H1 (cell line): ENCODE measurements at regions not wholly inside any gene's neighbourhood (a gene's known extent, or its start where the extent isn't known, plus 50 kb on each side); places are given as distances from the start of the nearest gene placed in this dataset.

ENCODE experiments used
- CTCF ChIA-PET: fragments of 300-600 bp; sonication (Branson Sonifier 250); formaldehyde crosslinking; loops from one replicate; lab custom pipeline; 2021; ENCODE audit not compliant: partially characterized antibody; lab: Charles Lee
- POLR2A ChIA-PET: fragments of 300-600 bp; sonication (Branson Sonifier 250); formaldehyde crosslinking; loops from one replicate; lab custom pipeline; 2021; ENCODE audit warnings: inconsistent platforms; ENCODE audit not compliant: partially characterized antibody; lab: Charles Lee
- DNase-seq, 2 experiments: peaks; one replicate each; pipeline versions ENCODE4 v3.0.0 to v3.0.0-alpha.2; 2010 to 2022; ENCODE audit warnings: low spot score in 2 of 2, low read depth in 1 of 2, mixed read lengths in 1 of 2
- FAIRE-seq: peaks from 2 replicates; lab custom pipeline; 2011; peaks lifted over from hg19 to GRCh38; lab: Jason Lieb, UNC
- H2AFZ ChIP-seq: 2 replicates; pipeline ENCODE4 v1.8.1; 2012; ENCODE audit warnings: low read length, inconsistent platforms
- H2AK5ac ChIP-seq: 2 replicates; pipeline ENCODE4 v1.6.1; 2013; ENCODE audit warnings: low read depth, low read length
- H2BK120ac ChIP-seq: replicated peaks from 2 replicates; pipeline ENCODE3; 2013; ENCODE audit warnings: low read depth, low read length, inconsistent platforms
- H2BK12ac ChIP-seq: 2 replicates; pipeline ENCODE4 v1.6.1; 2013; ENCODE audit warnings: low read depth, low read length
- H2BK15ac ChIP-seq: 2 replicates; pipeline ENCODE4 v1.6.1; 2013; ENCODE audit warnings: low read length
- H2BK20ac ChIP-seq: 2 replicates; pipeline ENCODE4 v1.6.1; 2013; ENCODE audit warnings: low read length
- H2BK5ac ChIP-seq: 2 replicates; pipeline ENCODE4 v1.6.1; 2013; ENCODE audit warnings: low read depth, low read length
- H3K14ac ChIP-seq: 2 replicates; pipeline ENCODE4 v1.6.1; 2013; ENCODE audit warnings: inconsistent platforms; ENCODE audit not compliant: insufficient read length
- H3K18ac ChIP-seq: 2 replicates; pipeline ENCODE4 v1.6.1; 2013; ENCODE audit warnings: low read length; ENCODE audit errors: extremely low read depth
- H3K23ac ChIP-seq: 2 replicates; pipeline ENCODE4 v1.6.1; 2013; ENCODE audit warnings: inconsistent platforms; ENCODE audit not compliant: insufficient read length
- H3K23me2 ChIP-seq: 2 replicates; pipeline ENCODE4 v1.6.1; 2013; ENCODE audit warnings: low read depth, low read length
- H3K27ac ChIP-seq: 2 replicates; pipeline ENCODE4 v1.6.1; 2011; ENCODE audit warnings: low read depth, low read length, inconsistent platforms
- H3K27me3 ChIP-seq, 4 experiments: replicated peaks in 1 of 4; 1 replicate in 1 of 4; 2 replicates in 3 of 4; pipeline versions ENCODE4 v1.6.1 to v1.8.1; 2011 to 2013; ENCODE audit warnings: low read length in 3 of 4, mild to moderate bottlenecking in 3 of 4, inconsistent platforms in 2 of 4, mixed read lengths in 2 of 4, moderate library complexity in 1 of 4; ENCODE audit not compliant: control insufficient read depth in 3 of 4, insufficient read depth in 3 of 4; ENCODE audit errors: extremely low read depth in 1 of 4
- H3K36me3 ChIP-seq, 4 experiments: 2 replicates each; pipeline versions ENCODE4 v1.6.1 to v1.8.1; 2011 to 2013; ENCODE audit warnings: mild to moderate bottlenecking in 4 of 4, low read length in 3 of 4, moderate library complexity in 2 of 4, control low read depth in 1 of 4, inconsistent platforms in 1 of 4; ENCODE audit not compliant: insufficient read depth in 4 of 4, control insufficient read depth in 2 of 4
- H3K4ac ChIP-seq: replicated peaks from 2 replicates; pipeline ENCODE3; 2013; ENCODE audit warnings: low read length, low read depth, mixed read lengths, inconsistent platforms; ENCODE audit not compliant: insufficient read length
- H3K4me1 ChIP-seq, 4 experiments: replicated peaks in 1 of 4; 1 replicate in 1 of 4; 2 replicates in 3 of 4; pipeline versions ENCODE4 v1.6.1 to v1.8.1; 2011 to 2013; ENCODE audit warnings: low read length in 3 of 4, inconsistent platforms in 2 of 4, mixed read lengths in 1 of 4; ENCODE audit not compliant: insufficient read depth in 4 of 4, control insufficient read depth in 3 of 4
- H3K4me2 ChIP-seq, 2 experiments: 2 replicates each; pipeline versions ENCODE4 v1.6.1 to v1.8.1; 2011 to 2013; ENCODE audit warnings: low read depth in 2 of 2, low read length in 2 of 2, control low read depth in 1 of 2, inconsistent platforms in 1 of 2, mild to moderate bottlenecking in 1 of 2; ENCODE audit not compliant: insufficient read depth in 1 of 2
- H3K4me3 ChIP-seq, 4 experiments: fragments of 200-600, 300-600 bp in 1 of 4; sonication (generic), shearing (Covaris generic), sonication (Bioruptor Twin) in 1 of 4; 2 replicates each; pipeline versions ENCODE4 v1.5.1 to v1.8.1; 2011 to 2016; ENCODE audit warnings: low read length in 4 of 4, low read depth in 3 of 4, control low read depth in 2 of 4, inconsistent platforms in 2 of 4, mild to moderate bottlenecking in 2 of 4, mixed read lengths in 1 of 4, moderate library complexity in 1 of 4; ENCODE audit not compliant: insufficient read depth in 2 of 4; ENCODE audit errors: extremely low read depth in 1 of 4
- H3K56ac ChIP-seq: replicated peaks from 2 replicates; pipeline ENCODE3; 2013; ENCODE audit warnings: low read depth, mild to moderate bottlenecking, mixed read lengths, low read length, inconsistent platforms; ENCODE audit not compliant: insufficient read length
- H3K79me1 ChIP-seq: 2 replicates; pipeline ENCODE4 v1.6.1; 2013; ENCODE audit warnings: low read depth, low read length, control low read depth
- H3K79me2 ChIP-seq, 2 experiments: 2 replicates each; pipeline versions ENCODE4 v1.6.1 to v1.8.1; 2012 to 2013; ENCODE audit warnings: low read length in 2 of 2, mild to moderate bottlenecking in 2 of 2, inconsistent platforms in 1 of 2; ENCODE audit not compliant: insufficient read depth in 2 of 2, control insufficient read depth in 1 of 2
- H3K9ac ChIP-seq, 4 experiments: replicated peaks in 1 of 4; 1 replicate in 1 of 4; 2 replicates in 3 of 4; pipeline versions ENCODE4 v1.6.1 to v1.8.1; 2011 to 2013; ENCODE audit warnings: low read depth in 3 of 4, low read length in 3 of 4, control low read depth in 2 of 4, mild to moderate bottlenecking in 2 of 4, moderate library complexity in 2 of 4, inconsistent platforms in 1 of 4; ENCODE audit errors: extremely low read depth in 1 of 4
- H3K9me3 ChIP-seq, 2 experiments: 2 replicates each; pipeline versions ENCODE4 v1.6.1 to v1.8.1; 2012 to 2013; ENCODE audit warnings: mild to moderate bottlenecking in 2 of 2, moderate library complexity in 2 of 2, control low read depth in 1 of 2, inconsistent platforms in 1 of 2, low read depth in 1 of 2, low read length in 1 of 2, mixed read lengths in 1 of 2; ENCODE audit not compliant: insufficient read depth in 2 of 2
- H4K20me1 ChIP-seq, 2 experiments: replicated peaks in 1 of 2; 2 replicates each; pipeline versions ENCODE3 to v1.8.1; 2011 to 2013; ENCODE audit warnings: inconsistent platforms in 2 of 2, low read length in 2 of 2, mild to moderate bottlenecking in 1 of 2; ENCODE audit not compliant: insufficient read depth in 2 of 2, control insufficient read depth in 1 of 2
- H4K5ac ChIP-seq: 2 replicates; pipeline ENCODE4 v1.6.1; 2013; ENCODE audit warnings: low read length, low read depth, mixed read lengths, inconsistent platforms; ENCODE audit not compliant: insufficient read length
- H4K8ac ChIP-seq: 2 replicates; pipeline ENCODE4 v1.8.0; 2013; ENCODE audit warnings: mild to moderate bottlenecking, moderate library complexity, low read length, inconsistent platforms; ENCODE audit not compliant: insufficient read depth; ENCODE audit errors: extremely low read depth
- H4K91ac ChIP-seq: replicated peaks from 2 replicates; pipeline ENCODE3; 2013; ENCODE audit warnings: low read length, mixed read lengths, inconsistent platforms; ENCODE audit not compliant: insufficient read length
- BCL11A ChIP-seq, 2 experiments: IDR thresholded peaks; one replicate each; pipeline ENCODE4 v1.6.1; 2011; ENCODE audit warnings: low read depth in 2 of 2, low read length in 2 of 2, mild to moderate bottlenecking in 2 of 2
- CBX5 ChIP-seq: fragments of 300-800, 300-1000 bp; sonication (generic); IDR thresholded peaks from 2 replicates; pipeline ENCODE4 v1.7.1; 2016; ENCODE audit warnings: antibody characterized with exemption, low read length, low read depth
- CBX8 ChIP-seq: fragments of 300-800, 300-1000 bp; sonication (generic); IDR thresholded peaks from 2 replicates; pipeline ENCODE4 v1.7.1; 2016; ENCODE audit warnings: low read depth, low read length, borderline replicate concordance
- CTBP2 ChIP-seq: IDR thresholded peaks from 2 replicates; pipeline ENCODE4 v1.7.0; 2011; ENCODE audit warnings: borderline replicate concordance, mild to moderate bottlenecking, moderate library complexity, mixed read lengths, low read length; ENCODE audit not compliant: insufficient read depth, insufficient read length
- GTF2F1 ChIP-seq: IDR thresholded peaks from 2 replicates; pipeline ENCODE4 v1.6.1; 2012; ENCODE audit warnings: low read depth, low read length, improper control_type of control experiment, borderline replicate concordance
- HDAC6 ChIP-seq: IDR thresholded peaks from one replicate; pipeline ENCODE4 v1.7.1; 2012; ENCODE audit warnings: low read depth, mild to moderate bottlenecking, inconsistent platforms, low read length, moderate library complexity
- SIN3A ChIP-seq, 2 experiments: IDR thresholded peaks in 1 of 2; conservative IDR thresholded peaks in 1 of 2; 2 replicates each; pipeline ENCODE4 v1.6.1; 2011 to 2012; ENCODE audit warnings: low read length in 2 of 2, improper control_type of control experiment in 1 of 2, low read depth in 1 of 2, mild to moderate bottlenecking in 1 of 2
- SIX5 ChIP-seq: IDR thresholded peaks from 2 replicates; pipeline ENCODE4 v1.6.1; 2011; ENCODE audit warnings: mild to moderate bottlenecking, low read depth, low read length
- SP4 ChIP-seq: IDR thresholded peaks from 2 replicates; pipeline ENCODE4 v1.6.1; 2012; ENCODE audit warnings: low read length, inconsistent platforms
- SRF ChIP-seq: IDR thresholded peaks from 2 replicates; pipeline ENCODE4 v1.6.1; 2011; ENCODE audit warnings: mild to moderate bottlenecking, low read depth, low read length, moderate library complexity
- TCF12 ChIP-seq: IDR thresholded peaks from 2 replicates; pipeline ENCODE4 v1.6.1; 2011; ENCODE audit warnings: low read depth, mild to moderate bottlenecking, low read length
- ZNF274 ChIP-seq: IDR thresholded peaks from 2 replicates; pipeline ENCODE4 v1.7.0; 2012; ENCODE audit warnings: low read length, borderline replicate concordance; ENCODE audit errors: extremely low read depth
- WGBS, 2 experiments: shearing (Covaris generic) in 1 of 2; methylation state at CpG; one replicate each; pipeline versions ENCODE4 v1.1.6 to v1.1.7; 2013 to 2015; ENCODE audit warnings: low lambda C conversion rate in 2 of 2, mixed read lengths in 2 of 2, inconsistent platforms in 1 of 2, low coverage in 1 of 2, missing lambda C conversion rate in 1 of 2; ENCODE audit not compliant: insufficient replicate concordance in 2 of 2, insufficient coverage in 1 of 2, insufficient read length in 1 of 2; ENCODE audit errors: extremely low coverage in 1 of 2, missing lambda C conversion rate in 1 of 2; 5-methylcytosine and 5-hydroxymethylcytosine counted together
- TF ChIP-seq, protein P1 (sequence below): IDR thresholded peaks from 2 replicates; pipeline ENCODE4 v1.6.1; 2012; ENCODE audit warnings: inconsistent platforms

DNA sequence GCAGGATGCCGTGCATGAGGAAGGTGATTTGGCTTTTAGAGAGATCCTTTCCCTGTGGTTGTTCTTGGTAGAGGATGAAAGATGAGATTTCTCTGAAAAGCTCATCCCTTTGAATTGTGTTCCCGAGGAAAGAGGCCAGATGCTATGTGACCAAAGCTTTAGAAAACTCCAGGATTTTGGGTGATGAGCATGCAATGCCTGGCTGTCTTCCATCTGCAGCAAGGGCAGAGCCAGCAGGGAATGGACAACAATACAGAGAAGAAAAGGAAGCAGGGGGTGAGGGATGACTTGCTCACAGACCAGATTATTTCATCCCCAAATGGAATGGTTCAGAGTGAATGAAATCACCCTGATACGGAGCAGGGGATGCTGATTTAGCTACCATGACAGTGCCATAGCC, 949.7 kb upstream of the EEF2KMT start:
- H3K27me3 ChIP-seq = no peaks in the 10 kb centered on the region
- FAIRE-seq = no peak
- H3K79me1 ChIP-seq = no peaks in the 10 kb centered on the region
- WGBS, 2 experiments = 94% methylated on average over 3 of the region's 3 CpGs; no CpG with 5 or more reads in 1 of the 2 experiments
- H3K14ac ChIP-seq = no peak overlapping the region
- H3K4me1 ChIP-seq = peaks cover 0 to 13% (median 5%) of the 10 kb centered on the region in 4 experiments; a peak in 4 of 7 replicates
- H2AFZ ChIP-seq = no peak overlapping the region
- H2BK20ac ChIP-seq = no peak overlapping the region
- H3K4ac ChIP-seq = no peak overlapping the region
- POLR2A ChIA-PET = interaction anchor here (0.6 to 0.7 kb wide), 2 partner anchors 21 to 95 kb away, joined by 3 read pairs; no protein-coding TSS in a partner anchor
- no peak overlapping the region for H3K23ac ChIP-seq
- no peak overlapping the region for H4K8ac ChIP-seq
- H3K9ac ChIP-seq = no peak overlapping the region
- no peaks in the 10 kb centered on the region for H3K36me3 ChIP-seq
- no peak overlapping the region for H2BK12ac ChIP-seq
- H3K9me3 ChIP-seq = no peaks in the 10 kb centered on the region
- CTCF ChIA-PET = interaction anchor here (2.1 kb wide), 1 partner anchor 34 kb away, joined by 8 read pairs; no protein-coding TSS in a partner anchor
- no peak overlapping the region for H4K91ac ChIP-seq
- H4K5ac ChIP-seq = no peak overlapping the region
- no peak for DNase-seq
- no peaks in the 10 kb centered on the region for H3K79me2 ChIP-seq
- no peak overlapping the region for H2BK120ac ChIP-seq
- no peak overlapping the region for H2AK5ac ChIP-seq
- H2BK5ac ChIP-seq = no peak overlapping the region
- H3K4me2 ChIP-seq = no peak overlapping the region
- no peak overlapping the region for H3K18ac ChIP-seq
- H3K56ac ChIP-seq = no peak overlapping the region
- no peak overlapping the region for H3K4me3 ChIP-seq
- no peak overlapping the region for H3K27ac ChIP-seq
- H3K23me2 ChIP-seq = no peaks in the 10 kb centered on the region
- H2BK15ac ChIP-seq = no peak overlapping the region
- no peaks in the 10 kb centered on the region for H4K20me1 ChIP-seq
- TF ChIP-seq SP4 (no peak), HDAC6 (no peak), CBX8 (no peak), CBX5 (no peak), SRF (no peak), TCF12 (no peak), SIX5 (no peak), SIN3A (conservative IDR thresholded peaks at IDR 0.05 in 1 of 2, IDR thresholded peaks at IDR 0.05 in 1 of 2; ENCODE audit: low read depth in 1 of 2, low read length in 2 of 2) (no peak), CTBP2 (no peak), GTF2F1 (no peak), ZNF274 (no peak), BCL11A (IDR thresholded peaks at IDR 0.05; ENCODE audit: low read depth in 2 of 2, low read length in 2 of 2) (no peak)
- TF ChIP-seq, protein P1, sequence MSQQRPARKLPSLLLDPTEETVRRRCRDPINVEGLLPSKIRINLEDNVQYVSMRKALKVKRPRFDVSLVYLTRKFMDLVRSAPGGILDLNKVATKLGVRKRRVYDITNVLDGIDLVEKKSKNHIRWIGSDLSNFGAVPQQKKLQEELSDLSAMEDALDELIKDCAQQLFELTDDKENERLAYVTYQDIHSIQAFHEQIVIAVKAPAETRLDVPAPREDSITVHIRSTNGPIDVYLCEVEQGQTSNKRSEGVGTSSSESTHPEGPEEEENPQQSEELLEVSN = no peak
